HFFc6 (cell line): ENCODE measurements at regions not wholly inside any gene's neighbourhood (a gene's known extent, or its start where the extent isn't known, plus 50 kb on each side); places are given as distances from the start of the nearest gene placed in this dataset.
A peak's percentile ranks its signal among the peaks of the same experiment; 100 is the strongest.

Experiments
- DNase-seq: peaks from one replicate; pipeline ENCODE4 v3.0.0-alpha.2; 2018
- H3K27ac Mint-ChIP-seq: 2 replicates; pipeline ENCODE4 v1.8.0; 2020; ENCODE audit warnings: mild to moderate bottlenecking, mixed read lengths
- H3K27me3 Mint-ChIP-seq: 2 replicates; pipeline ENCODE4 v1.8.0; 2021; ENCODE audit warnings: mild to moderate bottlenecking, moderate library complexity, mixed read lengths; ENCODE audit not compliant: insufficient read depth
- H3K36me3 Mint-ChIP-seq: 2 replicates; pipeline ENCODE4 v1.8.0; 2021; ENCODE audit warnings: low read depth, mixed read lengths
- H3K4me1 Mint-ChIP-seq: 2 replicates; pipeline ENCODE4 v1.8.0; 2020; ENCODE audit warnings: low read depth, mixed read lengths
- H3K4me3 Mint-ChIP-seq: 2 replicates; pipeline ENCODE4 v1.8.0; 2020; ENCODE audit warnings: mild to moderate bottlenecking, moderate library complexity, mixed read lengths
- H3K9me3 Mint-ChIP-seq: 2 replicates; pipeline ENCODE4 v1.8.0; 2020; ENCODE audit warnings: mild to moderate bottlenecking, mixed read lengths
- microRNA-seq: library from miRNA; unstranded; fragments of <30 nt; microRNA quantifications from one replicate; pipeline ENCODE4, GENCODE V29; 2019
- TF ChIP-seq, protein P1 (sequence below): fragments of 200-600 bp; sonication (generic); IDR thresholded peaks from 2 replicates; pipeline ENCODE4 v1.5.0; 2021; ENCODE audit warnings: antibody characterized with exemption, mild to moderate bottlenecking

DNA sequence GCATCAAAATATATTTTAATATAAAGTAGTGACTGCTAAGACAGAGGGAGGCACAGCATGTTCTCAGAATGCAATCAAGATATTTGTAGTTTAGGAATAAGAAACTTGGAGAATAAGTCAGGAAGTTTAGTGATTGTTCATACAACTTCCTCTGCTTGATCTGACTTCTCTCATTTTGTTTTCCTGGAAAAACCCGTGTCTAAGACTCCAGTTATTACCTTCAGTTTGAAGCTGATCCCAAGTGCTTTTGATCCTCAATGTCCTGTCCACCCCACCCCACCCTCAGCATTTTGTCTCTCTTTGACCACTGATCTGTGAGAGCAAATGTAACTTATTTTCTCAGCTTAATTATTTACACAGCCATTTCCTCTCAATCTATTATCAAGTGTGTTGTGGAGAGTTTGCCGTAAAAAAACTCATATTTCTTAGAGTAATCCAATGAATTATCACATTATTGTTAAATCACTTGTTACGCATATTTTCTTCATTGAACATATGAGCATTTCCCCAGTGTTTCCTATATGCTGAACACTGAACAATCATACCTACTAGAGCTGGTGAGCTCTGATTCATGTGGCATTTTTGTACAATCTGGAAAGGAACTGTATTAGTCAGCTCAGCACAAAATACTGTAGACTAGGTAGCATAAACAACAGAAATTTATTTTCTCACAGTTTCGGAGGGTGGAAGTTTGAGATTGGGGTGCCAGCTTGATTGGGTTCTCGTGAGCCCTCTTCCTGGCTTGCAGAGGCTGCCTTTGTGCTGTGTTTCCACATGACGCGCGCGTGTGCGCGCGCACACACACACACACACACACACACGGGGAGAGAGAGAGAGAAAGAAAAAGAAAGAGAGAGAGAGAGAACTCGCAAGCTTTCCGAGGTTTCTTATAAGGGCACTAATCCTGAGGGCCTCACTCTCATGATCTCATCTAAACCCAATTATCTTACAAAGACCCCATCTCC is 65.5 kb upstream of the DPYD start:
- Mint-ChIP-seq H3K4me1 (peaks cover 52% of the 10 kb centered on the region), H3K27me3 (no peaks in the 10 kb centered on the region; the same call in 1 of the 2 replicates), H3K9me3 (no peaks in the 10 kb centered on the region), H3K36me3 (peaks cover 24% of the 10 kb centered on the region), H3K4me3 (peak overlapping the region; percentile 16; the same call in 1 of the 2 replicates), H3K27ac (peak overlapping the region; percentile 80)
- TF ChIP-seq, protein P1, sequence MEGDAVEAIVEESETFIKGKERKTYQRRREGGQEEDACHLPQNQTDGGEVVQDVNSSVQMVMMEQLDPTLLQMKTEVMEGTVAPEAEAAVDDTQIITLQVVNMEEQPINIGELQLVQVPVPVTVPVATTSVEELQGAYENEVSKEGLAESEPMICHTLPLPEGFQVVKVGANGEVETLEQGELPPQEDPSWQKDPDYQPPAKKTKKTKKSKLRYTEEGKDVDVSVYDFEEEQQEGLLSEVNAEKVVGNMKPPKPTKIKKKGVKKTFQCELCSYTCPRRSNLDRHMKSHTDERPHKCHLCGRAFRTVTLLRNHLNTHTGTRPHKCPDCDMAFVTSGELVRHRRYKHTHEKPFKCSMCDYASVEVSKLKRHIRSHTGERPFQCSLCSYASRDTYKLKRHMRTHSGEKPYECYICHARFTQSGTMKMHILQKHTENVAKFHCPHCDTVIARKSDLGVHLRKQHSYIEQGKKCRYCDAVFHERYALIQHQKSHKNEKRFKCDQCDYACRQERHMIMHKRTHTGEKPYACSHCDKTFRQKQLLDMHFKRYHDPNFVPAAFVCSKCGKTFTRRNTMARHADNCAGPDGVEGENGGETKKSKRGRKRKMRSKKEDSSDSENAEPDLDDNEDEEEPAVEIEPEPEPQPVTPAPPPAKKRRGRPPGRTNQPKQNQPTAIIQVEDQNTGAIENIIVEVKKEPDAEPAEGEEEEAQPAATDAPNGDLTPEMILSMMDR = no peak
- DNase-seq = no peak

DNA sequence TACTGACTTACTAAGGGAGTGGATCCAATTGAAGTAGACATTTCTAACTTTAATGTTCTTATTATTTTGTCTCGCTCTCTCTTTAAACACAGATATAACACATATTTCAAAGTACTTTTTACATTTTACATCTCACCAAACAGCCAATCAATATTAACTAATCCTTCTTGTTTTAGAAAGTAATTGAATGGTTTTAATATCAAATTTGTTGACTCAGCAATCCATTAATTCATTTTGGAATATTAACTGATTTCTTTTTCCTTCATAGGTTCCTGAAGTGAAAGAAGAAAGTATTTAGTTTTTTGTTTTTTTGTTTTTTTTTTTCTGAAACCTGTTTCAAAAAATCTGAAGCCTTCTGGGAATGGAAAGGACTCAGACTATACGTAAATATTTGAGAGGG is 62.3 kb upstream of the DPYD start:
- H3K27ac Mint-ChIP-seq = no peak overlapping the region
- TF ChIP-seq, protein P1 = no peak
- H3K4me1 Mint-ChIP-seq = peaks cover 28% of the 10 kb centered on the region
- DNase-seq = no peak
- H3K9me3 Mint-ChIP-seq = no peaks in the 10 kb centered on the region
- no peak overlapping the region for H3K4me3 Mint-ChIP-seq
- H3K27me3 Mint-ChIP-seq = no peaks in the 10 kb centered on the region; the same call in 1 of the 2 replicates
- peaks cover 26% of the 10 kb centered on the region for H3K36me3 Mint-ChIP-seq

DNA sequence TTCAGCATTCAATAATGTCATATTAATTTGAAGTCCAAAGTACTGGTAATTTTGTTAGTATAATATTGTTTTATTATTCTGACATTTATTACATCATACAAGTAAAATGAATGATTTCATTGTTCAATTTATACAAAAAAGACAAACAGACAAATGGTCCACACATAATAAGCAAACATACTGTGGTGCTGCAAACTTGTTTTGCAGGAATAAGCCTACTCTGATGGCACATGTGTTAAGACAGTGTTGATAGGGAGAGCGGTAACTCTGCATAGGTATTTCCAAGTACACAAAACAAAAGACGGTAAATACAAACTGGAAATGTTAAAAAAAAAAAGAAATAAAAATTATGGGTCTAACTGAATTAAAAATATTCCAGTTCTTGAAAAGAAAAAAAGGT is 59.7 kb upstream of the DPYD start:
- H3K36me3 Mint-ChIP-seq = peaks cover 17% of the 10 kb centered on the region
- no peaks in the 10 kb centered on the region for H3K9me3 Mint-ChIP-seq
- peaks cover 2% of the 10 kb centered on the region for H3K4me1 Mint-ChIP-seq
- no peak overlapping the region for H3K27ac Mint-ChIP-seq
- no peak overlapping the region for H3K4me3 Mint-ChIP-seq
- TF ChIP-seq, protein P1 = no peak
- DNase-seq = no peak
- H3K27me3 Mint-ChIP-seq = no peaks in the 10 kb centered on the region; the same call in 1 of the 2 replicates

DNA sequence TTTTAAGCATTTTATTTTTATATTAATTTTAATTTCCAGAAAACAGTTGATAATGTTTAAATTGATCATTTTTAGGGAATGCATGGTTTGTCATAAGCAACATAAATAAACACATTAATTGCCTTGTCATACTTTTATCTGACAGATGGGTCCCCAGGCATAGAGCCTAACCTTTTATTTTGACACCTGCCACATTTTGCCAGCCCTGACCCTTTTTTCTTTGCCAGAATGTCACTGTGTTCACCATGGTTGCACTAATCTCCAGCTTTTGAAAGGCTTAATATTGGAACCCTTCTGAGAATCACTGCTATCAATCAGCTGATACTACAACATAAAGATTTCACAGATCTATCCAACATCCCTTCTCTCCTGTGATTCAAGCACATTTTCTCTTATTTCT is 56.0 kb upstream of the DPYD start:
- Mint-ChIP-seq H3K27me3 (no peaks in the 10 kb centered on the region), H3K27ac (no peak overlapping the region), H3K4me1 (peaks cover 7% of the 10 kb centered on the region; the same call in 1 of the 2 replicates), H3K9me3 (no peaks in the 10 kb centered on the region), H3K4me3 (no peak overlapping the region), H3K36me3 (peaks cover 25% of the 10 kb centered on the region)
- no peak for DNase-seq
- TF ChIP-seq, protein P1 = no peak

Small RNA genes in the stretch of these regions (microRNA-seq; reads per million reads assigned to microRNA genes)
- gene MIR2682 = 40.2 reads per million, percentile 36 among the genes with 10 or more reads in this experiment
